Fibroblast of lung (primary cell): ENCODE measurements at regions not wholly inside any gene's neighbourhood (a gene's known extent, or its start where the extent isn't known, plus 50 kb on each side); places are given as distances from the start of the nearest gene placed in this dataset.
A peak's percentile ranks its signal among the peaks of the same experiment; 100 is the strongest.

ENCODE experiments used
- DNase-seq, 2 donors: peaks; one replicate each; pipeline versions ENCODE4 v3.0.0 to v3.0.0-alpha.2; 2010; ENCODE audit warnings: low read depth in 2 of 2
- H2AFZ ChIP-seq: 2 replicates; pipeline ENCODE4 v1.5.1; 2012; ENCODE audit warnings: low read length, control low read depth, inconsistent platforms
- H3K27ac ChIP-seq: 2 replicates; pipeline ENCODE4 v1.5.1; 2011; ENCODE audit warnings: low read length, control low read depth; ENCODE audit not compliant: insufficient read depth
- H3K27me3 ChIP-seq: 2 replicates; pipeline ENCODE4 v1.5.1; 2011; ENCODE audit warnings: mild to moderate bottlenecking, low read length; ENCODE audit not compliant: control insufficient read depth, insufficient read depth
- H3K36me3 ChIP-seq: 2 replicates; pipeline ENCODE4 v1.5.1; 2011; ENCODE audit warnings: low read length; ENCODE audit not compliant: control insufficient read depth, insufficient read depth
- H3K4me1 ChIP-seq: 2 replicates; pipeline ENCODE4 v1.5.1; 2011; ENCODE audit warnings: low read length; ENCODE audit not compliant: control insufficient read depth, insufficient read depth; ENCODE audit errors: extremely low read depth
- H3K4me2 ChIP-seq: 2 replicates; pipeline ENCODE4 v1.5.1; 2011; ENCODE audit warnings: low read length, control low read depth; ENCODE audit not compliant: insufficient read depth; ENCODE audit errors: extremely low read depth
- H3K4me3 ChIP-seq, 4 experiments: fragments of 200-600 bp in 1 of 4; sonication (generic) in 1 of 4; replicated peaks in 1 of 4; 2 replicates each; pipeline ENCODE4 v1.5.1; 2011 to 2016; ENCODE audit warnings: low read length in 4 of 4, low read depth in 3 of 4, mild to moderate bottlenecking in 3 of 4, control low read depth in 2 of 4, inconsistent platforms in 1 of 4, mixed read lengths in 1 of 4; ENCODE audit not compliant: insufficient read depth in 1 of 4; ENCODE audit errors: control extremely low read depth in 1 of 4
- H3K79me2 ChIP-seq: 2 replicates; pipeline ENCODE4 v1.5.1; 2012; ENCODE audit warnings: mild to moderate bottlenecking, low read length, inconsistent platforms; ENCODE audit not compliant: control insufficient read depth, insufficient read depth
- H3K9ac ChIP-seq: 2 replicates; pipeline ENCODE4 v1.5.1; 2011; ENCODE audit warnings: mild to moderate bottlenecking, low read length, control low read depth; ENCODE audit not compliant: insufficient read depth
- H3K9me3 ChIP-seq: 2 replicates; pipeline ENCODE4 v1.5.1; 2012; ENCODE audit warnings: low read depth, low read length; ENCODE audit not compliant: control insufficient read depth, insufficient read depth
- H4K20me1 ChIP-seq: 2 replicates; pipeline ENCODE4 v1.5.1; 2011; ENCODE audit warnings: low read length; ENCODE audit not compliant: control insufficient read depth, insufficient read depth; ENCODE audit errors: extremely low read depth
- CTCF ChIP-seq, 2 donors: IDR thresholded peaks in 1 of 2; conservative IDR thresholded peaks in 1 of 2; 1 replicate in 1 of 2; 2 replicates in 1 of 2; pipeline ENCODE4 v1.5.1; 2011 to 2012; ENCODE audit warnings: low read length in 2 of 2, control low read depth in 1 of 2, inconsistent platforms in 1 of 2, low read depth in 1 of 2, mild to moderate bottlenecking in 1 of 2
- EZH2 ChIP-seq: IDR thresholded peaks from 2 replicates; pipeline ENCODE4 v1.5.1; 2012; ENCODE audit warnings: low read length, control low read depth, mild to moderate bottlenecking; ENCODE audit errors: missing control alignments

GRCh38 chr16:17723531-17724134 lies 252.9 kb upstream of the XYLT1 start:
- peak; percentile 46 to 76 for DNase-seq
- H3K4me3 ChIP-seq = no peak overlapping the region
- H3K4me2 ChIP-seq = no peak overlapping the region
- H3K27me3 ChIP-seq = no peaks in the 10 kb centered on the region
- TF ChIP-seq EZH2 (no peak), CTCF (conservative IDR thresholded peaks at IDR 0.05 in 1 of 2, IDR thresholded peaks at IDR 0.05 in 1 of 2; ENCODE audit: low read depth in 1 of 2, low read length in 2 of 2) (no peak)
- no peaks in the 10 kb centered on the region for H3K79me2 ChIP-seq
- H2AFZ ChIP-seq = no peak overlapping the region
- no peaks in the 10 kb centered on the region for H4K20me1 ChIP-seq
- no peaks in the 10 kb centered on the region for H3K9me3 ChIP-seq
- no peaks in the 10 kb centered on the region for H3K36me3 ChIP-seq
- no peaks in the 10 kb centered on the region for H3K4me1 ChIP-seq
- H3K9ac ChIP-seq = no peak overlapping the region
- H3K27ac ChIP-seq = peak overlapping the region; percentile 43

GRCh38 chr16:17718495-17718894 lies 247.7 kb upstream of the XYLT1 start:
- Histone ChIP-seq H3K9ac (no peak overlapping the region), H3K4me1 (no peaks in the 10 kb centered on the region), H4K20me1 (no peaks in the 10 kb centered on the region), H3K79me2 (no peaks in the 10 kb centered on the region), H3K36me3 (no peaks in the 10 kb centered on the region), H3K27me3 (no peaks in the 10 kb centered on the region), H3K9me3 (no peaks in the 10 kb centered on the region), H3K4me3 (no peak overlapping the region), H2AFZ (no peak overlapping the region), H3K4me2 (no peak overlapping the region), H3K27ac (no peak overlapping the region)
- DNase-seq = no peak
- TF ChIP-seq EZH2 (no peak), CTCF (conservative IDR thresholded peaks at IDR 0.05 in 1 of 2, IDR thresholded peaks at IDR 0.05 in 1 of 2; ENCODE audit: low read depth in 1 of 2, low read length in 2 of 2) (no peak)

GRCh38 chr16:17705847-17706246 lies 235.1 kb upstream of the XYLT1 start:
- no peaks in the 10 kb centered on the region for H3K9me3 ChIP-seq
- H3K79me2 ChIP-seq = no peaks in the 10 kb centered on the region
- no peak for DNase-seq
- TF ChIP-seq CTCF (conservative IDR thresholded peaks at IDR 0.05 in 1 of 2, IDR thresholded peaks at IDR 0.05 in 1 of 2; ENCODE audit: low read depth in 1 of 2, low read length in 2 of 2) (no peak), EZH2 (no peak)
- H4K20me1 ChIP-seq = no peaks in the 10 kb centered on the region
- H3K36me3 ChIP-seq = no peaks in the 10 kb centered on the region
- no peak overlapping the region for H3K4me2 ChIP-seq
- no peak overlapping the region for H3K27ac ChIP-seq
- H3K4me3 ChIP-seq = no peak overlapping the region
- no peak overlapping the region for H2AFZ ChIP-seq
- H3K9ac ChIP-seq = no peak overlapping the region
- no peaks in the 10 kb centered on the region for H3K27me3 ChIP-seq
- no peaks in the 10 kb centered on the region for H3K4me1 ChIP-seq
